RPMI7951 (cell line): ENCODE measurements at regions not wholly inside any gene's neighbourhood (a gene's known extent, or its start where the extent isn't known, plus 50 kb on each side); places are given as distances from the start of the nearest gene placed in this dataset.

Experiments used
- DNase-seq: peaks from one replicate; pipeline ENCODE4 v3.0.0-alpha.2; 2012; ENCODE audit warnings: low read depth

DNA sequence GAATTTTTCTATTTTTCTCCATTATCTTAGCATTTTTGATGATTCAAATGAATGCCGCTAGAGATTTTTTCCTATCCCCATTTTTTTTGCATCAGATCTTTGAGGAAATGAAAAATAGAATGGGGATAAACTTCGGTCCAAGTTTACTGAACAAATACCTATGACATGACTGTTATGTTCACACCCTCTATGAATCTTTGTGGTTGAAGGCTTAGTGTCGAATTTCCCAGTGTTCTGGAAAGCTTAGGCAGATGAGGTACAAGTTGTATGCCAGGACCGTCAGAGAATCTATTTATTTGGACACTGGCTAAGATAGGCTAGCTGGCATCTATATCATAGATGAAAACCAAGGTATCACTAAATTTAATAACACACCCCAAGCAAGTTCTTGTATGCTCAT lies 123.4 kb downstream of the SPCS3 start:
- peak; percentile 87 for DNase-seq

DNA sequence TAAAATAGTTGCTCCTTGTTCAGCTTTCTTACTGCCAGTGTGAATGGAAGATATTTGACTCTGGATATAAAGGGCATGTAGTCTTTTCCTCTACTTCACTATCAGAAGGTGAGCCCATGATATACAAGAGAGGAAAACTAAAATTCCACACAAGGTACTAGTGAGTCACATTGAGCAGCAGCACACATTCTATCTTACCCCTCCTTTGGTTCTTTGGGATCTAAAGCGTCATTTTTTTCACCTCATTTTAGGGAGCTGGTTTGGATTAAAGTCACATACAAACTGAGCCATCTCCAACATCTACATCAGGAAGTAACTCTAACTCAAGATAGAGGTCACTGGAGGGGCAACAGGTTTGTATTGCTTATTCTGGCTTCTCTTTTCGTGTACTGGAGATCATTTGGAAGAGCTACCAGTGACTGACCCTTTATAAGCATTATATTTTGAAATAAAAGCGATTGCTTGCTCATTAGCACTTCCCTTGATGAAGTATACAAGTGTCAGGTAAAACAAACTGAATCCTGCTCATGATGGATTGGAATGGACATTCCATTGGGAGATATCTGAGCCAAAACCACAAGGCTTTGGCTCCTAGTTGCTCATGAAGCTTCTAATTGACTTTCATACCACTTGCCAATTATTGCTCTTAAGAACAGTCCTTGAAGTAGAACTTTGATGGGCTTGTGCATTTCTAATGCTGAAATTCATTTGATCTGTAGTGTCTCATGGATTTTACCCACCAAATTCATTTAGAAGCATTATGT lies 124.1 kb downstream of the SPCS3 start:
- peak; percentile 69 for DNase-seq

DNA sequence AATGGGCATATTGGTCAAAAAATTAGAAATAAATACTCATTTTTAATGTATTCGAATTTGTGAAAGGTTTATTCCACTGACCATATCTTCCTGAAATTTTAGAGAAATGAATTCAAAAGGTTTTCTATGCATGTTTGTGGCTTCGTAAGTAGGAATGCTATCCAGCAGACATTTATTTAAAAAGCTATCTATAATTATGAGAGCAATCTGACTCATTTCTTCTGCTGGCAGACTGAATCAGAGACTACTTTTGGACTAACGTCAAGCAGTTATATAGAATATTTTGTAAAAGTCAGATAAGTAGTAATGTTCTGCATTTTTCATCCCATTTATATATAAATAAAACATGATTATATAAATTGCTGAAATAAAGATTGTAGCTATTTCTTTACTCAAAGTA lies 125.0 kb downstream of the SPCS3 start:
- peak; percentile 57 for DNase-seq

DNA sequence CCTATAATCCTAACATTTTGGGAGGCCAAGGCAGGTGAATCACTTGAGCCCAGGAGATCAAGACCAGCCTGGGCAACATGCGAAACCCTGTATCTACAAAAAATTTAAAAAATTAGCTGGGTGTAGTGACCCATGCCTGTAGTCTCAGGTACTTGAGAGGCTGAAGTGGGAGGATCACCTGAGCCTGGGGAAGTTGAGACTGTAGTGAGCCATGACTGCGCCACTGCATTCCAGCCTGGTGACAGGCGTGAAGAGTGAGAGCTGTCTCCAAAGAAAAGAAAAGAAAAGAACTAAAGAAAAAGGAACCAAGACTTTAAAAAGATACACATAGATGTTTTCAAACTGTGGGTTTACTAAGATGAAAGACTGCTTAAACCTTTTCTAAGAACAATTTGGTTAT lies 129.0 kb downstream of the SPCS3 start:
- no peak for DNase-seq

DNA sequence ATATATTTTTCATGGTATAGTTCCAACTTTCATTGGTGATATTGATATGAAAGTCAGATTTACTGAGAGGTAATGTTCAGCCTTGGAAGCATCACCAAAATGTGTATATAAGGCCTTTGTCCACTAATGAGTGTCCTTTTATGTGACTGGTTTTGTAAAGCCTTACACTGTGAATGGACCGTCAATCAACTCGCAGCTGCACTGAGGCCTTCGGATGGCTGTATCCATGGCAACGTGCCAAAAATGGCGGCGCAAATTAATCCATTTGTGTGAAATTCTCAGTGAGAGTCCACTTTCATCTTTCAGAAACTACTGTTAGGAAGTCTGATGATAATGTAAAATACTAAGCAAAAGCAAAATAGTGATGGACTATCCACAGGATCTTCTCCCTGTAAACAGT lies 131.7 kb downstream of the SPCS3 start:
- no peak for DNase-seq

DNA sequence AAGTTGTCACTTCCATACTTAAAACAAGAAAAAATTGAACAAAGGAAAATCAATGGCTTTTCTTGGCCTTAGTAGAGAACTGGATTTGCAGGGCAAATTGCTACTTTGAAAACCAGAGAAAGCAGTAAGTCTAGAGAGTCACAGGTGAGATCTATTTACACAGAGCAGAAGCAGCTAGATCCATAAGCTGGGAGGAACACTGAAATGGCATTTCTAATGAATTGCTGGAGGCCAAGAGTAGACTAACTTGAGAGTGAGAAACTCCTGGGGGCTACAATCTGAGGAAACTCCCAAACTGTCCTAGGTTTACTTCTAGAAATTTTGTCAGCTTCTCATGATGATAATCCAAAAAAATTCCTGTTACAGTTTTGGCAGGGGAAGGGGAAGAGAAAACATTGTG lies 133.3 kb downstream of the SPCS3 start:
- DNase-seq: no peak

DNA sequence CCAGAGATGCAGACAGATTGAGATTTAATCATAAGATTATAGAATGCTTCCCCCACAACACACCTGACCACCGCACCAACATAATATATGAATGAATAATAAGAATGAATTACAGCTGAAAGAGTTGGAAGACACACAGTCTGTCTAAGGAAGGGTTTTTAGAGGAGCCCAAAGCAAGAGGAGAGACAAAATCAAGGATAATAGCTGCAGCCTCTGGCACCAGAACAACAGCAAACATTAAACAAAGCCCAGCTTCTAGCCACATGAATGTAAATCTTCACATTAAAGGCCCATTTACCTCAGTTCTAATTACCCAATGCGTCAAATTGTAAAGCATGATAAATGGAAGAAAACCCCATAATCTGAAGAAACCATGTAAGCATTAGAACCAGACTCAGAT lies 133.9 kb downstream of the SPCS3 start:
- DNase-seq: no peak

DNA sequence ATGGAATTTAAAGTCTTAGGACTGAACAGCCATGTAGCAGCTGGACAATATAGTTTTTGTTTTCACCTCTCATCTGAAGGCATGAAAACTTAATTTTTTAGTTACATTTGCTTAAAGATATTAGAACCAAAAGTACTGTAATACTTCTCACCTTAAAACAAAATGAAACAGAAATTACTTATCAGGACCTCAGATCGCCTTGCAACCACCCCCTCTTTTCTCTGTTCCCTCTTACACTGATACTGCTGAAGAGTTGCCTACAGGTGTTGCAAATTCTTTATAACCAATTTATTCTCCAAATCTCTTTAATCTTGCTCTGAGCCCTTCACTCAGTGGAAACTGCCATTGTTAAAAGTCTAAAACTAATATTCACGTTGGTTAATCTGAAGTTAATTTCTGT lies 145.0 kb downstream of the SPCS3 start:
- no peak for DNase-seq

DNA sequence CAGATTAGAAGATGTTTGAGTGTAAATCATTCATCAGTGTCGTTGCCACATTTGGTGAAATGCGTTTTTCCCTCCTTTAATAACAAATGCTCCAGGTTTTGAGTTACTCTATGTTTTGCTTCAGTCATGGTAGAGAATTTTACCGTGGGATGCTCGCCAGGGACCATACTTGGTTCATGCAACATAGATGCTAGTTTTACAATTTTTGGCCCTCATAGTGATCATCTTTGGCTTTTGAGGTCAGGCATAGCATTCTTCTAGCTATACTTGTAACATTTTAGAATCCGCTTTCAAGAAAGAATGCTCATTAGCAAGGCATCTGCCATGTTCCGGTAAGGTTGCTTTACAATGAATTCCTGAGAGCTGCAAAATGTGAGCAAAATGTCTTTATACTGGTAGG lies 147.2 kb downstream of the SPCS3 start:
- DNase-seq: peak; percentile 10

DNA sequence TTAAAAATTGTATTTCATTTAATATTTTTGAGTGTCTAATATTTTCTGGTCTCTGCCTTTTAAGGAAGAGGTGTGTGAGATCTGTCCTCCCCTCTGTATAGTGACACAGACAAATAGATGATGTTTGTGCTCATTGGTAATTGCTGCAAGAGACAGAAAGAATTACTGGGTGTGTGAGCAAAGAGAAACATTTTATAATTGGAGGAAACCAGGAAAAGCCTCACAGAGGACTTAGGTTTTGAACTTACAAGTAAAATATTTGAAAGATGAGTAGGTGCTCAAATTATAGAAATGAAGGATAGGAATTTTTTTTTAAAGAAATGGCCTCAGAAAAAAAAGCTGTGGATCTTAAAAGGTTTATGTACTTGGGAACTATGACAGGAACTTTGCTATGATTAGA lies 149.8 kb downstream of the SPCS3 start:
- no peak for DNase-seq

DNA sequence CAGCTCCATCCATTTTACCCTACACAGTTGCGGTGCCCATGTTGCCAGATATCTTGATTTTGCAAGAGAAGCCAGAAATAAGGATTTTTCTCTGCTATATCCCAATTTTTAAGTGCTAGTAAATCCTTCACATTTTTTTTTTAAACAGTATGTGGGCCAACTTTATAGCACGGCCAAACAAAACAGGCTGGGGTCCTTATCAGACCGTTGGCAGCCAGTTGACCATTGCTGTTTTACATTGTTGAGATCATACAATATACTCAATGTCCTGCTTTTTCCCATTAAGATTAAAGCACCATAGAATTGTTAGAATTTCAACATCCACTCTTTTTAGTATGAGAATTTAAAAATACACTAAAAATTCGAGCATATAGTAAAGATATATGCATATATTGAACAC lies 150.9 kb downstream of the SPCS3 start:
- no peak for DNase-seq

DNA sequence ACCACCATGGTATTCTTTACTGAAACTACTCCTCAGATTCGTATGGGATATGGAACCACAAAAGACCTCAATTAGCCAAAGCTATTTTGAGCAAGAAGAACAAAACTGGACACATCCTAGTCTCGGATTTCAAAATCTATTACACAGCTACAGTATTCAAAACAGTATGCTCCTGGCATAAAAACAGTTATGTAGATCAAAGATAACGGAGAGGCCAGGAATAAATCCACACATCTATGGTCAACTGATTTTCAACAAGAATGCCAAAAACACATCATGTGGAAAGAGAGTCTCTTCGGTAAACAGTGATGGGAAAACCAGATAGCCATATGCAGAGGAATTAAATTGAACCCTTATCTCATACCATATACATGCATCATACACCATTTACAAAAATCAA lies 155.3 kb downstream of the SPCS3 start:
- DNase-seq: peak; percentile 37

DNA sequence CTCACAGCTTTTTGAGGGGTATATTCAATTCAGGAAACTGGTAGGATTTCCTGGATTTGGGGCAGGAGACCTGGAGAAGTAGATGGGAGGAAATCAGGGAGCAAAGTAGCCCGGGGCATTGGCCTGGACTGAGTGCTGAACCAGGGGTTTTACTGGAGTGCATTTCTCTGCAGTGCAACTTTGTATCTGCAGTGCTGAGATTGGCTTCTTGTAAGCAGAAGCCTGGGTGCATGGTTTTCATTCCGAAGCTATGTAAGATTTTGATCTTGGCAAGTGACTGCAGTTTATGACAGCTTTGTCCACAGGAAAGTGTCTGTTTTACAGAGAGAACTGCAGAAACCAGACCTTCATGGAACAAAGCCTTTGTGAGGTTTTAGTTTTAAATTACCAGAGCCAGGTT lies 158.3 kb downstream of the SPCS3 start:
- peak; percentile 11 for DNase-seq

DNA sequence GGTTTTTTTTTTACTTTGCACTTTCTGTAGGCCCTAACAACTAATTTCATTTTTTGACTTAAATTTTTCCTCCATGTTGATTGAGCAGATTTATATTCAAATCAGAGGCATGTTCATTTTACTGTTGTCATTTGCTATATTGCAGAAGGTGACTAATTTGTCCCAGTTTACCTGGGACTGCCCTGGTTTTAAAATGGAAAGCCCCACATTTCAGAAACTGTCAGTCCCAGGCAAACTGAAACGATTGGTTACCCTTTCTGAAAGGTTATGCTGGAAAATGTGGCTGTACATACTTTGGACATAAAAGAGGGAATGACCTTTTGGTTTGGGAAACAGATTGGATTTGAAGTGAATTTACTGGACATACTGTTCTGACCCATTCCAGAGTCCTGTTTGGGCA lies 160.0 kb downstream of the SPCS3 start:
- DNase-seq: no peak

DNA sequence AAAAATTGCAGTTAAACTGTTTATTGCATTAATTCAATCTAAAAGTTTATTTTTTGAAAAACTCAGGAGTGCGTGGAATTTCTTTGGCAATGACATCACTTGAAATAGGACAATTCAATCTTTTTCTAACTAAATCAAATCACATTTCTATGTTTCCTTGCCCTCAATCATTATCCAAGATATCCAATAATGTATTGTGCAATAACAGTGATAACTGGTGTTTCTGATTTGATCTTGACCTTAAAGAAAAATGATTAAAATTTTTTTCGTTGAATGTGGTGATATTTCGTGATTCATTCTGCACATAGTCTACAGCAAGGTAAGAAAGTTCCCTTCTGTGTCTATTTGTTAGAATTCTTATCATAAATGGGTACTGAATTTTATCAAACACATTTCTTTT lies 163.2 kb downstream of the SPCS3 start:
- no peak for DNase-seq

DNA sequence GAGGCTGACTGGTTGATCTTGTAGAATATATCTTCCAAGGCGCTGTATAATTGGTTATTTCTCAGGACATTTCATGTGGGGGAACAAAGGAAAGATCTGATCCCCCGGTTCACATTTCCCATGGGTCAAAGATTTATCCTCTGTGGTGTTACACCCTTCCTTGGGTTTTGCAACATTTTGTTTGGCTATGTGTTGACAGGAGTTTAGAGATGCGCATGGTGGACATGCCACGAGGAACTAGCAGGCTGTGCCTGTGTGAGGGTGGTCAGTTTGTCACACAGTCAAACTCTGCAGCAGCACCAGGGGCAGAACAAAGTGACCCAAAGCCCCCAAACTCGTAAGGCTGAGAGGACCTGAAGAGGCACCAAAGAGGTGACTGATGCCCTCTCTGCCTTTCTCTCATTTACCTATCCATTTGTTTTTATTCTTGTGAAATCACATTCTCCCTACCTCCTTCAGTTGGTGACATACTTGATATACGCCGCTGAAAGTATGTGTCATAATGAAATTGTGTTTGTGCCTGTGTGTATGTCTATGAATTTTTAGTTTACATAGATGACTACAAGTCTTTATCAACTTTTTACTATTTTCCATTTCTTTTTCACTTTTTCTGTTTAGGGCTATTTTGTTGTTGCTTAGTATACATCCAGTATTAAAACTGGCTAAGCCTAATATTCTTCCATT lies 164.7 kb downstream of the SPCS3 start:
- DNase-seq: no peak

DNA sequence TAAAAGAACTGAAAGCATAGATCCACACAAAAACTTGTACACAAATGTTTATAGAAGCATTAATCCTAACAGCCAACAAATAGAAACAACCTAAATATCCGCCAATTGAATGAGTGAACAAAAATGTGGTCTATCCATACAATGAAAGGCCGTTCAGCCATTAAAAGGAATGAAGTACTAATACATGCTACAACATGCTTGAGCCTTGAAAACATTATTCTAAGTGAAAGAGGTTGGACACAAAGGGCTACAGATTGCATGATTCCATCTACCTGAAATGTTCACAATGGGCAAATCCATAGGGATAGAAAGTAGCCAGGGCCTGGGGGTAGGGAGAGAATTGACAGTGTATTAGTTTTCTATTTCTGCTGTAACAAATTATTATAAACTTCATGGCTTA lies 169.2 kb downstream of the SPCS3 start:
- DNase-seq: no peak

DNA sequence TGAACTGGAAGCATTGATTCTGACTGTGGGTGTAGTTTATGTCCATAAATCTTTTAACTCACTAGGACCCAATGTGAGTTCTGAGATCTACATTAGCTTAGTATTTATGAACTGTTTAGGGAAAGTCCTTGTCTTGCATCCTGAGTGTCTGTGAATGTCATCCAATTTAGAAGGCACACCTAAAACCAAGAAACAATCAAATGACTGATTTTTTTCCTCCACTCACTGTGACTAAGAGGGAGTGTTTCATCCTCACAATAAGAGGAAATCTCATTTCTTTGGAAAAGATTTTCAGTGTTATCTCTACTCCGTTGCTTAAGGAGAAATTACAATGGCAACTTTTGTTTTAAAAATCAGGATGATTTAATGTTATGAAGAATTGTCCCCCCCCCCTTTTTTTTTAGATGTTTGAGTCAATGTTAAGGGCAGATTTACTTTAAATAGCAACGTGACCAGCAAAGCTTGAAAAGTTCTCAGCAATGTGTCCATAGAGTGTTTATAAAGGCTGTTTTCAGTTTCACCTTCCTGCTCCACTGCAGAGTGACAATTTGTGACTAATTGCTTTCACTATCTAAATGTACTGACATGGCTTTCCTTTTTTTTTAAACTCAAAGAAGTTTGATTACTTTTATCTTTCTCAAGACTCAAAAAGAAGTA lies 173.0 kb downstream of the SPCS3 start:
- peak; percentile 32 for DNase-seq

DNA sequence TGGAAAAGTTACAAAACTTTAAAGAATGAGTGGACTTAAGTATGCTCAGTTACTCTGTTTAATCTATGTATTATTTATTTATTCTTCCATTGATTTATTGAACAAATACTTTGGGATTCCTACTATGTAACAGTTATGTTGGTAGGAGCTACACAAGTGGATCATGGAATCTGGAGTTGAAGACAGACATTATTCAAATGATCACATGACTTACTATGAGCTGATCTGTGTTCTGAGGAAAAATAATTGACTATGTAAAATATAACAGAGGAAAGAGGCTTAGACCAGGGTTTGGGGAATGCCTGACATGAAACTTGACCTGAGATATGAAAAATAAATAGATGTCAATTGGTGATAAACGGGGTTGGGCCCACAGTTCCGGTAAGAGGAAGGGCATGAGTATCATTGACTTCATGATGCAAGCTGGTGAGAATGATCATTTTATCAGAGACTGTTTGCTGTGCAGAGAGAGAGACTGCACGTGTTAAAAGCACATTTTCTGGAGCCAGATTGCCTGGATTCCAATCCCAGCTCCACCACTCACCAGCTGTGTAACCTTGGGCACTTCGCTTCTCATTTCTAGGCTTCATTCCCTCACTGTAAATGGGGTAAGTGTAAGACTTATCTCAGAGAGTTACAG lies 179.0 kb downstream of the SPCS3 start:
- peak; percentile 2 for DNase-seq

DNA sequence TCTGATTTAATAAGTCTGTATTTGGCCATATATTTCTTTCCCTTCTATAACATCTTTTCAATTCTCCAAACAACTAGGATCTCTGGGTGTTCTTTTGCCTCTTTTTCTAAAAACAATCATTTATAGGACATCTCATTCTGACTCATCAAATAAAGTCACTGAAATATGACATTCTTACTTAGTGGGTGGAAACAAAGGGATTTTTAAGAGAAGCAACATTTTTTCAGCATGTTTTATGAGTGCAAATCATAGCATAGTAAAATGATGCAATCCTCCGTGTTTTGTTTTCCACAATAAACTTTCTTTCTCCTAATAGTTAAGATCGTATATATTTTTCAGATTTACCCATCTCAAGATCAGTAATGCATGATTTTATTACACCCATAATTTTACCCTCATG lies 179.8 kb downstream of the SPCS3 start:
- peak; percentile 43 for DNase-seq

DNA sequence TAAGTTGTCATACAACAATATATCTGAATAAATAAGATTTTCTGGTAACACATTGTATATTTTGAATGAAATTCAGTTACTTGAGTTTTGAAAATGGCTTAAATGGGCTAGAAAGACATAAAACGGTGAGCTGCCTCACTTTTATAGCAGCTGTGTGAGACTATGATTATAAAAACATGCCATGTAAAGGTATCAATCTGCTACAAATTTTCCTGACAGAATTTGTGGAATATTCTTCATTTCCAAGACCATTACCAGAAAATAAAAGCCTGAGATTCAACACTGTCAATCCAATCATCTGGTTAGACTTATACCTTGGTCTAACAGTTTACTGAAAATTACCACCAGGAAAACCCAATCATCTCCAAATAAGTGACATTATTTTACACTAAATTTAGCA lies 181.1 kb downstream of the SPCS3 start:
- no peak for DNase-seq

DNA sequence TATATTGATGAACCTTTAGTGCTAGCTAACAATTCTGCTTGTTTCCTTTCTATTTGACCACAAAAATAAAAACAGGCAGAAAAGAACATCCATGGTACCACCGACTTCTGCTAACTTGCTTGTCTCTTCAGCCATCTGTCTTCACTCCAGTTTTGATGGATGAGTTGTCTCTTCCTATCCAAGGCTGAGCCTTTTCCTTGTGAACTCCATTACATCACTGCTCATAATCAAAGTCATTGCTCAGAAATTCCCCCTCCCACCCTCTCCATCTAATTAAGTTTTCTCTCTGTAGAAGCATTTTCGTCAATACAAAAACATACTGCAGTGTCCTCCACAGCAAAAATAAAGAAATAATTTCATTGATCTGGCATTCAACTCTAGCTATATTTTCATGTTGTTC lies 184.4 kb downstream of the SPCS3 start:
- DNase-seq: no peak
